Spleen (tissue), 7 donors: ENCODE measurements at regions not wholly inside any gene's neighbourhood (a gene's known extent, or its start where the extent isn't known, plus 50 kb on each side); places are given as distances from the start of the nearest gene placed in this dataset.

ENCODE experiments used
- POLR2AphosphoS5 ChIP-seq, 3 donors: sonication (generic); formaldehyde crosslinking; IDR thresholded peaks; one replicate each; pipeline ENCODE4 v1.5.1; 2017; ENCODE audit warnings: antibody characterized with exemption in 3 of 3
- TF ChIP-seq, protein P1 (sequence below), 11 experiments: fragments of 200-600 bp in 7 of 11; fragments of 450-650 bp in 4 of 11; sonication (generic) in 4 of 11; IDR thresholded peaks in 8 of 11; conservative IDR thresholded peaks in 3 of 11; 1 replicate in 7 of 11; 2 replicates in 4 of 11; pipeline versions ENCODE4 v1.4.0 to v1.8.0; 2016 to 2021; ENCODE audit warnings: antibody characterized with exemption in 11 of 11, inconsistent platforms in 4 of 11, mild to moderate bottlenecking in 1 of 11
- donor health status: DM: no; HTN: no; CAD: no; lungs with moderate emphysema.
- donor health status: DM: no; HTN: no; CAD: no.
- donor health status: DM: no; HTN: no; CAD: no.

DNA sequence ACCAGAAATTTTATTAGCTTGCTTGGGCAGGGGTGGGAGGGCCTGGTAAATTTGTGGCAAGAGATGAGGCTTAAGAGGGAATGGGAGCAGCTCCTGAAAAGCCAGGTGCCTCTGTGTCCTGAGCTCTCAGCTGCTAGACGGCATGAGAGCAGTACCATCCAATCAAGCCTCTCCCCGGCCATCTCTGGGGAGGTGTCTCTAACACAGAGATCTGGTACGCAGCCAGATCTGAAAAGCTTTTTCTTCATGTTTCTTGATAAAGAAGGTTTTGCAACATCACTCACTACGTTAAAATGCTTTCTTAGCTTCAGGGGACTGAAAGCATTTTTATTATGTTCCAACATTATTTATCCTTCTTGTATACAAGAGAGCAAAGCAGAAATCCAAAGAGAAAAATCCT lies 488.2 kb downstream of the RBFOX1 start:
- TF ChIP-seq, protein P1, sequence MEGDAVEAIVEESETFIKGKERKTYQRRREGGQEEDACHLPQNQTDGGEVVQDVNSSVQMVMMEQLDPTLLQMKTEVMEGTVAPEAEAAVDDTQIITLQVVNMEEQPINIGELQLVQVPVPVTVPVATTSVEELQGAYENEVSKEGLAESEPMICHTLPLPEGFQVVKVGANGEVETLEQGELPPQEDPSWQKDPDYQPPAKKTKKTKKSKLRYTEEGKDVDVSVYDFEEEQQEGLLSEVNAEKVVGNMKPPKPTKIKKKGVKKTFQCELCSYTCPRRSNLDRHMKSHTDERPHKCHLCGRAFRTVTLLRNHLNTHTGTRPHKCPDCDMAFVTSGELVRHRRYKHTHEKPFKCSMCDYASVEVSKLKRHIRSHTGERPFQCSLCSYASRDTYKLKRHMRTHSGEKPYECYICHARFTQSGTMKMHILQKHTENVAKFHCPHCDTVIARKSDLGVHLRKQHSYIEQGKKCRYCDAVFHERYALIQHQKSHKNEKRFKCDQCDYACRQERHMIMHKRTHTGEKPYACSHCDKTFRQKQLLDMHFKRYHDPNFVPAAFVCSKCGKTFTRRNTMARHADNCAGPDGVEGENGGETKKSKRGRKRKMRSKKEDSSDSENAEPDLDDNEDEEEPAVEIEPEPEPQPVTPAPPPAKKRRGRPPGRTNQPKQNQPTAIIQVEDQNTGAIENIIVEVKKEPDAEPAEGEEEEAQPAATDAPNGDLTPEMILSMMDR (IDR thresholded peaks at IDR 0.05 in 8 of 11, conservative IDR thresholded peaks at IDR 0.05 in 3 of 11) = no peak
- TF ChIP-seq POLR2AphosphoS5 (IDR thresholded peaks at IDR 0.05) = no peak
